ENCODE measurements at regions not wholly inside any gene's neighbourhood (a gene's known extent, or its start where the extent isn't known, plus 50 kb on each side); places are given as distances from the start of the nearest gene placed in this dataset.

GRCh38 chr18:22082408-22082807 lies 87.0 kb upstream of the GATA6 start:
- H3K4me1 Mint-ChIP-seq = no peaks in the 10 kb centered on the region
- CTCF ChIA-PET = no interaction called here
- H3K9me3 Mint-ChIP-seq (ENCODE audit: low read depth) = no peaks in the 10 kb centered on the region
- no peaks in the 10 kb centered on the region for H3K27me3 Mint-ChIP-seq
- no peak overlapping the region for H3K27ac Mint-ChIP-seq
- DNase-seq (no peak), ATAC-seq (no peak)
- H3K36me3 Mint-ChIP-seq = no peaks in the 10 kb centered on the region
- H3K4me3 Mint-ChIP-seq = no peak overlapping the region

GRCh38 chr18:22084547-22084946 lies 84.8 kb upstream of the GATA6 start:
- no peak overlapping the region for H3K4me3 Mint-ChIP-seq
- H3K27ac Mint-ChIP-seq = no peak overlapping the region

GRCh38 chr18:22086973-22087372 lies 82.4 kb upstream of the GATA6 start:
- DNase-seq (no peak), ATAC-seq (no peak)
- Mint-ChIP-seq H3K27ac (no peak overlapping the region), H3K9me3 (ENCODE audit: low read depth) (no peaks in the 10 kb centered on the region), H3K27me3 (no peaks in the 10 kb centered on the region), H3K4me1 (no peaks in the 10 kb centered on the region), H3K4me3 (no peak overlapping the region), H3K36me3 (no peaks in the 10 kb centered on the region)
- CTCF ChIA-PET = no interaction called here

More at GRCh38 chr18:22084547-22084946, 84.8 kb upstream of the GATA6 start:
- no peak for DNase-seq
- Mint-ChIP-seq H3K9me3 (ENCODE audit: low read depth) (no peaks in the 10 kb centered on the region), H3K27me3 (no peaks in the 10 kb centered on the region), H3K4me1 (no peaks in the 10 kb centered on the region), H3K36me3 (no peaks in the 10 kb centered on the region)
- CTCF ChIA-PET = no interaction called here
- ATAC-seq = no peak

- Mint-ChIP-seq H3K9me3 (ENCODE audit: low read depth) (no peaks in the 10 kb centered on the region), H3K36me3 (no peaks in the 10 kb centered on the region), H3K4me1 (no peaks in the 10 kb centered on the region), H3K27ac (no peak overlapping the region), H3K4me3 (no peak overlapping the region), H3K27me3 (no peaks in the 10 kb centered on the region)
- no peak for DNase-seq
- ATAC-seq = no peak
- CTCF ChIA-PET = no interaction called here
Measured at GRCh38 chr18:22088029-22088428, 81.4 kb upstream of the GATA6 start.

GRCh38 chr18:22088996-22089640 lies 80.3 kb upstream of the GATA6 start:
- CTCF ChIA-PET = no interaction called here
- Mint-ChIP-seq H3K27me3 (no peaks in the 10 kb centered on the region), H3K27ac (no peak overlapping the region), H3K4me3 (no peak overlapping the region), H3K4me1 (no peaks in the 10 kb centered on the region), H3K36me3 (no peaks in the 10 kb centered on the region), H3K9me3 (ENCODE audit: low read depth) (no peaks in the 10 kb centered on the region)
- ATAC-seq (no peak), DNase-seq (no peak)

GRCh38 chr18:22091341-22091740 lies 78.0 kb upstream of the GATA6 start:
- no peak overlapping the region for H3K4me3 Mint-ChIP-seq
- ATAC-seq = no peak
- H3K36me3 Mint-ChIP-seq = no peaks in the 10 kb centered on the region
- H3K27ac Mint-ChIP-seq = no peak overlapping the region
- no peak for DNase-seq
- H3K27me3 Mint-ChIP-seq = no peaks in the 10 kb centered on the region
- CTCF ChIA-PET = no interaction called here
- H3K9me3 Mint-ChIP-seq (ENCODE audit: low read depth) = no peaks in the 10 kb centered on the region
- H3K4me1 Mint-ChIP-seq = no peaks in the 10 kb centered on the region

- no peak overlapping the region for H3K4me3 Mint-ChIP-seq
- no peaks in the 10 kb centered on the region for H3K9me3 Mint-ChIP-seq (ENCODE audit: low read depth)
- H3K4me1 Mint-ChIP-seq = no peaks in the 10 kb centered on the region
- H3K27ac Mint-ChIP-seq = no peak overlapping the region
- DNase-seq (no peak), ATAC-seq (no peak)
- H3K27me3 Mint-ChIP-seq = no peaks in the 10 kb centered on the region
- no peaks in the 10 kb centered on the region for H3K36me3 Mint-ChIP-seq
- CTCF ChIA-PET = interaction anchor here (0.6 kb wide), 1 partner anchor 459 kb away, joined by 3 read pairs; no protein-coding TSS in a partner anchor
Measured at GRCh38 chr18:22093731-22094357, 75.5 kb upstream of the GATA6 start.

- CTCF ChIA-PET = interaction anchor here (0.6 kb wide), 1 partner anchor 459 kb away, joined by 3 read pairs; no protein-coding TSS in a partner anchor
- Mint-ChIP-seq H3K9me3 (ENCODE audit: low read depth) (no peaks in the 10 kb centered on the region), H3K4me1 (no peaks in the 10 kb centered on the region), H3K36me3 (no peaks in the 10 kb centered on the region), H3K4me3 (no peak overlapping the region), H3K27ac (no peak overlapping the region), H3K27me3 (no peaks in the 10 kb centered on the region)
- no peak for ATAC-seq
- no peak for DNase-seq
Measured at GRCh38 chr18:22094358-22094734, 75.0 kb upstream of the GATA6 start.

GRCh38 chr18:22098563-22098989 lies 70.8 kb upstream of the GATA6 start:
- CTCF ChIA-PET = no interaction called here
- no peak overlapping the region for H3K27ac Mint-ChIP-seq
- no peaks in the 10 kb centered on the region for H3K27me3 Mint-ChIP-seq
- H3K9me3 Mint-ChIP-seq (ENCODE audit: low read depth) = no peaks in the 10 kb centered on the region
- no peak overlapping the region for H3K4me3 Mint-ChIP-seq
- H3K36me3 Mint-ChIP-seq = no peaks in the 10 kb centered on the region
- DNase-seq (no peak), ATAC-seq (no peak)
- H3K4me1 Mint-ChIP-seq = no peaks in the 10 kb centered on the region

GRCh38 chr18:22099925-22100324 lies 69.5 kb upstream of the GATA6 start:
- no peak overlapping the region for H3K4me3 Mint-ChIP-seq

GRCh38 chr18:22101731-22102130 lies 67.7 kb upstream of the GATA6 start:
- Mint-ChIP-seq H3K9me3 (ENCODE audit: low read depth) (no peaks in the 10 kb centered on the region), H3K27ac (no peak overlapping the region), H3K4me1 (no peaks in the 10 kb centered on the region), H3K36me3 (no peaks in the 10 kb centered on the region), H3K4me3 (no peak overlapping the region), H3K27me3 (no peaks in the 10 kb centered on the region)
- CTCF ChIA-PET = no interaction called here
- no peak for DNase-seq
- ATAC-seq = no peak

More at GRCh38 chr18:22099925-22100324, 69.5 kb upstream of the GATA6 start:
- Mint-ChIP-seq H3K27me3 (no peaks in the 10 kb centered on the region), H3K27ac (no peak overlapping the region), H3K9me3 (ENCODE audit: low read depth) (no peaks in the 10 kb centered on the region), H3K36me3 (no peaks in the 10 kb centered on the region), H3K4me1 (no peaks in the 10 kb centered on the region)
- DNase-seq (no peak), ATAC-seq (no peak)
- CTCF ChIA-PET = no interaction called here

GRCh38 chr18:22102953-22103646 lies 66.3 kb upstream of the GATA6 start:
- H3K27me3 Mint-ChIP-seq = no peaks in the 10 kb centered on the region
- CTCF ChIA-PET = no interaction called here
- no peak for ATAC-seq

GRCh38 chr18:22103647-22104031 lies 65.8 kb upstream of the GATA6 start:
- Mint-ChIP-seq H3K36me3 (no peaks in the 10 kb centered on the region), H3K4me1 (no peaks in the 10 kb centered on the region), H3K27me3 (no peaks in the 10 kb centered on the region), H3K9me3 (ENCODE audit: low read depth) (no peaks in the 10 kb centered on the region), H3K27ac (no peak overlapping the region), H3K4me3 (no peak overlapping the region)
- no peak for DNase-seq
- ATAC-seq = no peak
- CTCF ChIA-PET = no interaction called here

More at GRCh38 chr18:22102953-22103646, 66.3 kb upstream of the GATA6 start:
- Mint-ChIP-seq H3K4me1 (no peaks in the 10 kb centered on the region), H3K27ac (no peak overlapping the region), H3K9me3 (ENCODE audit: low read depth) (no peaks in the 10 kb centered on the region), H3K4me3 (no peak overlapping the region), H3K36me3 (no peaks in the 10 kb centered on the region)
- DNase-seq = no peak

Data from activated CD8-positive, alpha-beta memory T cell treated with anti-CD3 and anti-CD28 coated beads, Interleukin-2, amount 10 ng/mL, durations not matched to agents 7 days and 5 days (primary cell).